Fibroblast of gingiva (primary cell): ENCODE measurements at regions not wholly inside any gene's neighbourhood (a gene's known extent, or its start where the extent isn't known, plus 50 kb on each side); places are given as distances from the start of the nearest gene placed in this dataset.

Experiments
- DNase-seq: peaks from one replicate; pipeline ENCODE4 v3.0.0-alpha.2; 2011; ENCODE audit warnings: low read depth

GRCh38 chr6:149184523-149184922 lies 133.0 kb upstream of the TAB2 start:
- no peak for DNase-seq

- DNase-seq, result no peak
These were observed 131.6 kb upstream of the TAB2 start for GRCh38 chr6:149185799-149186357.

- DNase-seq, result no peak
These were observed 130.6 kb upstream of the TAB2 start for GRCh38 chr6:149186873-149187272.

- DNase-seq, result no peak
These were observed 127.2 kb upstream of the TAB2 start for GRCh38 chr6:149190224-149190831.

- DNase-seq, result no peak
These were observed 122.5 kb upstream of the TAB2 start for GRCh38 chr6:149194820-149195558.

- no peak for DNase-seq
These were observed 121.4 kb upstream of the TAB2 start for GRCh38 chr6:149196091-149196490.

GRCh38 chr6:149197482-149197881 lies 120.0 kb upstream of the TAB2 start:
- DNase-seq, result no peak

GRCh38 chr6:149198265-149198664 lies 119.2 kb upstream of the TAB2 start:
- no peak for DNase-seq

- no peak for DNase-seq
These were observed 117.1 kb upstream of the TAB2 start for GRCh38 chr6:149200282-149200945.

- no peak for DNase-seq
These were observed 116.3 kb upstream of the TAB2 start for GRCh38 chr6:149201068-149201655.

- DNase-seq, result no peak
These were observed 115.4 kb upstream of the TAB2 start for GRCh38 chr6:149202100-149202499.

- no peak for DNase-seq
These were observed 114.6 kb upstream of the TAB2 start for GRCh38 chr6:149202952-149203351.

- DNase-seq, result no peak
These were observed 114.0 kb upstream of the TAB2 start for GRCh38 chr6:149203509-149203908.

- DNase-seq, result no peak
These were observed 109.3 kb upstream of the TAB2 start for GRCh38 chr6:149208134-149208601.

GRCh38 chr6:149209871-149210775 lies 107.4 kb upstream of the TAB2 start:
- DNase-seq, result no peak

- DNase-seq, result no peak
These were observed 106.4 kb upstream of the TAB2 start for GRCh38 chr6:149211046-149211571.

GRCh38 chr6:149212206-149212605 lies 105.3 kb upstream of the TAB2 start:
- DNase-seq, result no peak

- DNase-seq, result no peak
These were observed 104.4 kb upstream of the TAB2 start for GRCh38 chr6:149212892-149213801.

GRCh38 chr6:149213829-149214228 lies 103.7 kb upstream of the TAB2 start:
- no peak for DNase-seq

GRCh38 chr6:149216459-149216858 lies 101.1 kb upstream of the TAB2 start:
- no peak for DNase-seq
